H1 (cell line): ENCODE measurements at regions not wholly inside any gene's neighbourhood (a gene's known extent, or its start where the extent isn't known, plus 50 kb on each side); places are given as distances from the start of the nearest gene placed in this dataset.

ENCODE experiments used
- CTCF ChIA-PET: fragments of 300-600 bp; sonication (Branson Sonifier 250); formaldehyde crosslinking; loops from one replicate; lab custom pipeline; 2021; ENCODE audit not compliant: partially characterized antibody; lab: Charles Lee
- POLR2A ChIA-PET: fragments of 300-600 bp; sonication (Branson Sonifier 250); formaldehyde crosslinking; loops from one replicate; lab custom pipeline; 2021; ENCODE audit warnings: inconsistent platforms; ENCODE audit not compliant: partially characterized antibody; lab: Charles Lee
- DNase-seq, 2 experiments: peaks; one replicate each; pipeline versions ENCODE4 v3.0.0 to v3.0.0-alpha.2; 2010 to 2022; ENCODE audit warnings: low spot score in 2 of 2, low read depth in 1 of 2, mixed read lengths in 1 of 2
- FAIRE-seq: peaks from 2 replicates; lab custom pipeline; 2011; peaks lifted over from hg19 to GRCh38; lab: Jason Lieb, UNC
- H2AFZ ChIP-seq: 2 replicates; pipeline ENCODE4 v1.8.1; 2012; ENCODE audit warnings: low read length, inconsistent platforms
- H2AK5ac ChIP-seq: 2 replicates; pipeline ENCODE4 v1.6.1; 2013; ENCODE audit warnings: low read depth, low read length
- H2BK120ac ChIP-seq: replicated peaks from 2 replicates; pipeline ENCODE3; 2013; ENCODE audit warnings: low read depth, low read length, inconsistent platforms
- H2BK12ac ChIP-seq: 2 replicates; pipeline ENCODE4 v1.6.1; 2013; ENCODE audit warnings: low read depth, low read length
- H2BK15ac ChIP-seq: 2 replicates; pipeline ENCODE4 v1.6.1; 2013; ENCODE audit warnings: low read length
- H2BK20ac ChIP-seq: 2 replicates; pipeline ENCODE4 v1.6.1; 2013; ENCODE audit warnings: low read length
- H2BK5ac ChIP-seq: 2 replicates; pipeline ENCODE4 v1.6.1; 2013; ENCODE audit warnings: low read depth, low read length
- H3K14ac ChIP-seq: 2 replicates; pipeline ENCODE4 v1.6.1; 2013; ENCODE audit warnings: inconsistent platforms; ENCODE audit not compliant: insufficient read length
- H3K18ac ChIP-seq: 2 replicates; pipeline ENCODE4 v1.6.1; 2013; ENCODE audit warnings: low read length; ENCODE audit errors: extremely low read depth
- H3K23ac ChIP-seq: 2 replicates; pipeline ENCODE4 v1.6.1; 2013; ENCODE audit warnings: inconsistent platforms; ENCODE audit not compliant: insufficient read length
- H3K23me2 ChIP-seq: 2 replicates; pipeline ENCODE4 v1.6.1; 2013; ENCODE audit warnings: low read depth, low read length
- H3K27ac ChIP-seq: 2 replicates; pipeline ENCODE4 v1.6.1; 2011; ENCODE audit warnings: low read depth, low read length, inconsistent platforms
- H3K27me3 ChIP-seq, 4 experiments: replicated peaks in 1 of 4; 1 replicate in 1 of 4; 2 replicates in 3 of 4; pipeline versions ENCODE4 v1.6.1 to v1.8.1; 2011 to 2013; ENCODE audit warnings: low read length in 3 of 4, mild to moderate bottlenecking in 3 of 4, inconsistent platforms in 2 of 4, mixed read lengths in 2 of 4, moderate library complexity in 1 of 4; ENCODE audit not compliant: control insufficient read depth in 3 of 4, insufficient read depth in 3 of 4; ENCODE audit errors: extremely low read depth in 1 of 4
- H3K36me3 ChIP-seq, 4 experiments: 2 replicates each; pipeline versions ENCODE4 v1.6.1 to v1.8.1; 2011 to 2013; ENCODE audit warnings: mild to moderate bottlenecking in 4 of 4, low read length in 3 of 4, moderate library complexity in 2 of 4, control low read depth in 1 of 4, inconsistent platforms in 1 of 4; ENCODE audit not compliant: insufficient read depth in 4 of 4, control insufficient read depth in 2 of 4
- H3K4ac ChIP-seq: replicated peaks from 2 replicates; pipeline ENCODE3; 2013; ENCODE audit warnings: low read length, low read depth, mixed read lengths, inconsistent platforms; ENCODE audit not compliant: insufficient read length
- H3K4me1 ChIP-seq, 4 experiments: replicated peaks in 1 of 4; 1 replicate in 1 of 4; 2 replicates in 3 of 4; pipeline versions ENCODE4 v1.6.1 to v1.8.1; 2011 to 2013; ENCODE audit warnings: low read length in 3 of 4, inconsistent platforms in 2 of 4, mixed read lengths in 1 of 4; ENCODE audit not compliant: insufficient read depth in 4 of 4, control insufficient read depth in 3 of 4
- H3K4me2 ChIP-seq, 2 experiments: 2 replicates each; pipeline versions ENCODE4 v1.6.1 to v1.8.1; 2011 to 2013; ENCODE audit warnings: low read depth in 2 of 2, low read length in 2 of 2, control low read depth in 1 of 2, inconsistent platforms in 1 of 2, mild to moderate bottlenecking in 1 of 2; ENCODE audit not compliant: insufficient read depth in 1 of 2
- H3K4me3 ChIP-seq, 4 experiments: fragments of 200-600, 300-600 bp in 1 of 4; sonication (generic), shearing (Covaris generic), sonication (Bioruptor Twin) in 1 of 4; 2 replicates each; pipeline versions ENCODE4 v1.5.1 to v1.8.1; 2011 to 2016; ENCODE audit warnings: low read length in 4 of 4, low read depth in 3 of 4, control low read depth in 2 of 4, inconsistent platforms in 2 of 4, mild to moderate bottlenecking in 2 of 4, mixed read lengths in 1 of 4, moderate library complexity in 1 of 4; ENCODE audit not compliant: insufficient read depth in 2 of 4; ENCODE audit errors: extremely low read depth in 1 of 4
- H3K56ac ChIP-seq: replicated peaks from 2 replicates; pipeline ENCODE3; 2013; ENCODE audit warnings: low read depth, mild to moderate bottlenecking, mixed read lengths, low read length, inconsistent platforms; ENCODE audit not compliant: insufficient read length
- H3K79me1 ChIP-seq: 2 replicates; pipeline ENCODE4 v1.6.1; 2013; ENCODE audit warnings: low read depth, low read length, control low read depth
- H3K79me2 ChIP-seq, 2 experiments: 2 replicates each; pipeline versions ENCODE4 v1.6.1 to v1.8.1; 2012 to 2013; ENCODE audit warnings: low read length in 2 of 2, mild to moderate bottlenecking in 2 of 2, inconsistent platforms in 1 of 2; ENCODE audit not compliant: insufficient read depth in 2 of 2, control insufficient read depth in 1 of 2
- H3K9ac ChIP-seq, 4 experiments: replicated peaks in 1 of 4; 1 replicate in 1 of 4; 2 replicates in 3 of 4; pipeline versions ENCODE4 v1.6.1 to v1.8.1; 2011 to 2013; ENCODE audit warnings: low read depth in 3 of 4, low read length in 3 of 4, control low read depth in 2 of 4, mild to moderate bottlenecking in 2 of 4, moderate library complexity in 2 of 4, inconsistent platforms in 1 of 4; ENCODE audit errors: extremely low read depth in 1 of 4
- H3K9me3 ChIP-seq, 2 experiments: 2 replicates each; pipeline versions ENCODE4 v1.6.1 to v1.8.1; 2012 to 2013; ENCODE audit warnings: mild to moderate bottlenecking in 2 of 2, moderate library complexity in 2 of 2, control low read depth in 1 of 2, inconsistent platforms in 1 of 2, low read depth in 1 of 2, low read length in 1 of 2, mixed read lengths in 1 of 2; ENCODE audit not compliant: insufficient read depth in 2 of 2
- H4K20me1 ChIP-seq, 2 experiments: replicated peaks in 1 of 2; 2 replicates each; pipeline versions ENCODE3 to v1.8.1; 2011 to 2013; ENCODE audit warnings: inconsistent platforms in 2 of 2, low read length in 2 of 2, mild to moderate bottlenecking in 1 of 2; ENCODE audit not compliant: insufficient read depth in 2 of 2, control insufficient read depth in 1 of 2
- H4K5ac ChIP-seq: 2 replicates; pipeline ENCODE4 v1.6.1; 2013; ENCODE audit warnings: low read length, low read depth, mixed read lengths, inconsistent platforms; ENCODE audit not compliant: insufficient read length
- H4K8ac ChIP-seq: 2 replicates; pipeline ENCODE4 v1.8.0; 2013; ENCODE audit warnings: mild to moderate bottlenecking, moderate library complexity, low read length, inconsistent platforms; ENCODE audit not compliant: insufficient read depth; ENCODE audit errors: extremely low read depth
- H4K91ac ChIP-seq: replicated peaks from 2 replicates; pipeline ENCODE3; 2013; ENCODE audit warnings: low read length, mixed read lengths, inconsistent platforms; ENCODE audit not compliant: insufficient read length
- CBX5 ChIP-seq: fragments of 300-800, 300-1000 bp; sonication (generic); IDR thresholded peaks from 2 replicates; pipeline ENCODE4 v1.7.1; 2016; ENCODE audit warnings: antibody characterized with exemption, low read length, low read depth
- JUN ChIP-seq: IDR thresholded peaks from 2 replicates; pipeline ENCODE4 v1.6.1; 2011; ENCODE audit warnings: low read depth, mild to moderate bottlenecking, improper control_type of control experiment, low read length
- RAD21 ChIP-seq, 2 experiments: IDR thresholded peaks in 1 of 2; conservative IDR thresholded peaks in 1 of 2; 2 replicates each; pipeline ENCODE4 v1.6.1; 2011; ENCODE audit warnings: low read depth in 2 of 2, low read length in 2 of 2, improper control_type of control experiment in 1 of 2, inconsistent platforms in 1 of 2, mild to moderate bottlenecking in 1 of 2, moderate library complexity in 1 of 2
- WGBS, 2 experiments: shearing (Covaris generic) in 1 of 2; methylation state at CpG; one replicate each; pipeline versions ENCODE4 v1.1.6 to v1.1.7; 2013 to 2015; ENCODE audit warnings: low lambda C conversion rate in 2 of 2, mixed read lengths in 2 of 2, inconsistent platforms in 1 of 2, low coverage in 1 of 2, missing lambda C conversion rate in 1 of 2; ENCODE audit not compliant: insufficient replicate concordance in 2 of 2, insufficient coverage in 1 of 2, insufficient read length in 1 of 2; ENCODE audit errors: extremely low coverage in 1 of 2, missing lambda C conversion rate in 1 of 2; 5-methylcytosine and 5-hydroxymethylcytosine counted together
- TF ChIP-seq, protein P1 (sequence below), 3 experiments: IDR thresholded peaks; 1 replicate in 2 of 3; 2 replicates in 1 of 3; pipeline versions ENCODE4 v1.5.1 to v1.6.1; 2011; ENCODE audit warnings: low read length in 3 of 3, mild to moderate bottlenecking in 3 of 3, inconsistent platforms in 2 of 3, low read depth in 1 of 3, moderate library complexity in 1 of 3; ENCODE audit not compliant: insufficient read depth in 1 of 3; ENCODE audit errors: control extremely low read depth in 1 of 3

DNA sequence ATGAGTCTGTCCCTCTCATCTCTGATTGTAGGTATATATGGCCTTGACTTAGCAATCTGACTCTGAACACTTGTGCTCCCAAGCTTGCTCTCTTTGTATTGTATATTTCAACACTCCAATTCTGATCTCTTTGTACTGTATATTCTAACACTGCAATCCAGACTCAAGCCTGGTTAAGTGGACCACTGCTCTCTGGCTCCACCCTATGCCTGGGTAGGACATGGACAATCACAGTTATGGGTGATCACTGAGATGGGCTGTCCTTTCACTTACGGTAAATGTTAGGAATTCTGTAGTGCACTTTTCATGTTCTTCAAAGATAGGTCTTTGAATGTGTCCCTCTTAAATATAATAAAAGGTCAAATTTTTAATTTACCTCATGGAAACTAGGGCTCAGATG is 165.1 kb downstream of the TLR4 start:
- H3K79me2 ChIP-seq = no peaks in the 10 kb centered on the region
- TF ChIP-seq JUN (no peak), CBX5 (no peak), RAD21 (IDR thresholded peaks at IDR 0.05 in 1 of 2, conservative IDR thresholded peaks at IDR 0.05 in 1 of 2; ENCODE audit: low read depth in 2 of 2, low read length in 2 of 2) (peak; percentile 36 to 41; a peak in 3 of 4 replicates)
- TF ChIP-seq, protein P1, sequence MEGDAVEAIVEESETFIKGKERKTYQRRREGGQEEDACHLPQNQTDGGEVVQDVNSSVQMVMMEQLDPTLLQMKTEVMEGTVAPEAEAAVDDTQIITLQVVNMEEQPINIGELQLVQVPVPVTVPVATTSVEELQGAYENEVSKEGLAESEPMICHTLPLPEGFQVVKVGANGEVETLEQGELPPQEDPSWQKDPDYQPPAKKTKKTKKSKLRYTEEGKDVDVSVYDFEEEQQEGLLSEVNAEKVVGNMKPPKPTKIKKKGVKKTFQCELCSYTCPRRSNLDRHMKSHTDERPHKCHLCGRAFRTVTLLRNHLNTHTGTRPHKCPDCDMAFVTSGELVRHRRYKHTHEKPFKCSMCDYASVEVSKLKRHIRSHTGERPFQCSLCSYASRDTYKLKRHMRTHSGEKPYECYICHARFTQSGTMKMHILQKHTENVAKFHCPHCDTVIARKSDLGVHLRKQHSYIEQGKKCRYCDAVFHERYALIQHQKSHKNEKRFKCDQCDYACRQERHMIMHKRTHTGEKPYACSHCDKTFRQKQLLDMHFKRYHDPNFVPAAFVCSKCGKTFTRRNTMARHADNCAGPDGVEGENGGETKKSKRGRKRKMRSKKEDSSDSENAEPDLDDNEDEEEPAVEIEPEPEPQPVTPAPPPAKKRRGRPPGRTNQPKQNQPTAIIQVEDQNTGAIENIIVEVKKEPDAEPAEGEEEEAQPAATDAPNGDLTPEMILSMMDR (IDR thresholded peaks at IDR 0.05; ENCODE audit: control extremely low read depth in 1 of 3, insufficient read depth in 1 of 3, low read depth in 1 of 3, low read length in 3 of 3) = peak in 1 of 3 experiments; percentile 23; a peak in 1 of 4 replicates
- H3K9ac ChIP-seq = no peak overlapping the region
- no peaks in the 10 kb centered on the region for H4K20me1 ChIP-seq
- DNase-seq (no peak), FAIRE-seq (no peak)
- H3K36me3 ChIP-seq = no peaks in the 10 kb centered on the region
- no peak overlapping the region for H3K14ac ChIP-seq
- H3K79me1 ChIP-seq = no peaks in the 10 kb centered on the region
- H3K4me3 ChIP-seq = no peak overlapping the region
- no peak overlapping the region for H2BK15ac ChIP-seq
- H2BK20ac ChIP-seq = no peak overlapping the region
- H3K9me3 ChIP-seq = no peaks in the 10 kb centered on the region
- H3K27ac ChIP-seq = no peak overlapping the region
- H3K4me1 ChIP-seq = 0 out of 7 replicates have a peak, but pooled peaks cover 0 to 2% (median 0%) of the 10 kb centered on the region in 4 experiments
- H3K4me2 ChIP-seq = no peak overlapping the region
- 95% methylated on average over 1 of the region's 1 CpG; no CpG with 5 or more reads in 1 of the 2 experiments for WGBS, 2 experiments
- no peak overlapping the region for H3K4ac ChIP-seq
- H3K56ac ChIP-seq = no peak overlapping the region
- H3K23ac ChIP-seq = no peak overlapping the region
- H2BK120ac ChIP-seq = no peak overlapping the region
- H2BK12ac ChIP-seq = no peak overlapping the region
- ChIA-PET CTCF (no interaction called here), POLR2A (no interaction called here)
- no peak overlapping the region for H2AK5ac ChIP-seq
- H3K18ac ChIP-seq = no peak overlapping the region
- H4K8ac ChIP-seq = no peak overlapping the region
- no peak overlapping the region for H4K5ac ChIP-seq
- no peak overlapping the region for H2AFZ ChIP-seq
- no peak overlapping the region for H2BK5ac ChIP-seq
- H3K27me3 ChIP-seq = no peaks in the 10 kb centered on the region
- no peaks in the 10 kb centered on the region for H3K23me2 ChIP-seq
- H4K91ac ChIP-seq = no peak overlapping the region
